GM19328 (cell line): ENCODE measurements at regions not wholly inside any gene's neighbourhood (a gene's known extent, or its start where the extent isn't known, plus 50 kb on each side); places are given as distances from the start of the nearest gene placed in this dataset.
A peak's percentile ranks its signal among the peaks of the same experiment; 100 is the strongest.

ENCODE experiments used
- ATAC-seq: cut with Tn5 transposase; IDR thresholded peaks from one replicate; pipeline ENCODE4 v1.9.1; 2021; ENCODE audit warnings: mild to moderate bottlenecking, moderate library complexity; ENCODE audit not compliant: unreplicated experiment

DNA sequence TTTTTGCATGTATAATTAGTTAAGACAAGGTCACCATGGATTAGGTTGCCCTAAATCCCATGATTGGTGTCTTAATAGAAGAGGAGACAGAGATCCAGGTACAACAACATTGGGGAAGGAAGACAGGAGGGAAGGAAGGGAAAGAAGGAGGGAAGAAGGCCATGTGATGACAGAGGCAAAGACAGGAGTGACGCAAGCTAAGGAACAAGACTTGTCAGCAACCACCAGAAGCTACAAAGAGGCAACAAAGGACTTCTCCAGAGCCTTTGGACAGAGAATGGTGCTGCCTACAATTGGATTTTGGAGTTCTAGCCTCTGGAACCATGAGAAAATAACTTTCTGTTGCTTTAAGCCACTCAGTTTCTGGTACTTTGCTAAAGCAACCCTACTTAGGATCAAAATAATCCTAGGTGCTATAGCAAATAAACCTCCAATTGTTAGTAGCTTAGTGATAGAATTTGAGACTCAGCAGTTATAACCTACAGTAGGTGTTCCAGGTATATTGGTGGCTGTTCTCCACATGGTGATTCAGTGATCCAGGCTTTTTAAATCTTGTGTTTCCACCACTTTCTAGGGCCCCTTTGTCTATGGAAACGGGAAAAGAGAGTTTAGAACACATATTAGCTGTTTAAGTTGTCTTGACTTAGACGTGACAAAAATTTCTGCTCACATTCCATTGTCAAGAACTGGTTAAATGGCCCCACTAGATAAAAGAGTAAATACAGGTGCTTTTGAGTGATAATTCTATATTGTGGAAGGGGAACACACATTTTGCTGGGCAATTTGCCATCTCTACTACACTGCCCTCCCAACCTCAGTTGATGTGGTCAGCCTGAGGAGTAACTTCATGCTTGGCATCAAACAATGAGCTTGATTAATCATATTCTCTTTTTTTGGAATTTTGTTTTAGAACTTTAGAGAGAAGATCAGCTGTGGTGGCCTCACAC, 70.5 kb upstream of the SP4 start:
- no peak for ATAC-seq

DNA sequence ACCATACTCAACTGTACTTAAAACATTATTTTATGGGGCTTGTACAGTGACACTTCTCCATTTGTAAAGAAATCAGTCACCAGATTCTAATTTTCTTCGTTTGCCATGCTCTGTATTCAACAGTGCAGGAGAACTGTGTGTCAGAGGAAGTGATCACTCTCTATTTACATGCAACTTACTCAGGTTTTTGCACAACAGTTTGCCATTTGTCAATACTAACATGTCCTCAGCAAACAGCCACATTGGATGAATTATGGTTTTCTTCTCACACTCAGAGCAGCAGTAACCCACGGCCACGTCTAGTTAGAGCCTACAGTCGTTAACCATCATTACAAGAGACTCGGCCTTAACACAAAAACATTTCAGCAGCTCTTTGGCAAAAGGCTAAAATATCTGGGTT, 69.2 kb upstream of the SP4 start:
- no peak for ATAC-seq

DNA sequence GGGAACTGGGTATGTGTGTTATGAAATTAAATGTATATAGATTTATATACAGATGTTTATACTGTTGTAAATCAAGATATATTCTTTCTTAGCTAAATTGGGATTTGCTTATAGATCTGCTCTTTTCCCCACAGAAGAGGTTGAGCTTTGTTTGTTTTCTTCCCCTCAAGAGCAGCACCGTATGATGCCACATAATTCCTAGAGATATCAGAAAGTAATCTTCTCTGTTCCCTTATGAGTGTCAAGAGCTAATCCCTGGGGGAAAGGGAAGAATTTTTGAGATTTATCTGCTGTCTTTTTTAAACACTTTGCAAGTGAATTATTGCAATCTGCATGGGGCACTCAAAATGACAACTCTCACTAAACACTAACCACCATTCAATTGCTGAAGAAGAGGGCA, 68.7 kb upstream of the SP4 start:
- no peak for ATAC-seq

DNA sequence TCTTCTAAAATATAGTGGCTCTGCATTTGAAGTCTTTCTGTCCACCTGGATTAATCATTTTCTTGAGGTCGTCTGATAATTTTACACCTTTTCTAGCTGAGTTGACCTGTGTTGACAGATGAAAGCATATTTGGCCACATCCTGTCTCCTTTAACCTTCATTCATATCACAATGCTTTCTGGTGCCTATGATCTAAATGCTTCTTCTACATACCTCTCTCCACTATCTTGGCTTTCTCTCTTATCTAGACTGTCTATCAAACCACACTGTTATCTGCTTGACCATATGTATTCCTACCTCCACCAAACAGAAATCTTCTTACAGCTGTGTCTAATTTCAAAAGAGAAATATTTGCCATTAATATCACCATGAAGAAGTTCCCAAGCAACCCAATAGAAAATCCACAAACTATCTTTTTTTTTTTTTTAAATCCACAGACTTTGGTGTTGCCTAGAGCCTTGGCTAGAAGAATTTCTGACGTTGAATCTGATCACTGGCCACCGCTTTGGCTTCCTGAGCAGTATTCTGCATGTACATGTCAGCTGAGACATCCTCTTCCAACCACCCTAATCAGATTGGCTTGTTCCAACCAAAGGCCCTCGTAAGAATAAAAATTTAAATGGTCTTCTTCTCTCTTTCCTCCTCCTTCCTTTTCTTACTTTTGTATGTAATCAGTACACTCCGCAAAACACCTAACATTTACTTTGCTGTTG, 66.3 kb upstream of the SP4 start:
- ATAC-seq = no peak

DNA sequence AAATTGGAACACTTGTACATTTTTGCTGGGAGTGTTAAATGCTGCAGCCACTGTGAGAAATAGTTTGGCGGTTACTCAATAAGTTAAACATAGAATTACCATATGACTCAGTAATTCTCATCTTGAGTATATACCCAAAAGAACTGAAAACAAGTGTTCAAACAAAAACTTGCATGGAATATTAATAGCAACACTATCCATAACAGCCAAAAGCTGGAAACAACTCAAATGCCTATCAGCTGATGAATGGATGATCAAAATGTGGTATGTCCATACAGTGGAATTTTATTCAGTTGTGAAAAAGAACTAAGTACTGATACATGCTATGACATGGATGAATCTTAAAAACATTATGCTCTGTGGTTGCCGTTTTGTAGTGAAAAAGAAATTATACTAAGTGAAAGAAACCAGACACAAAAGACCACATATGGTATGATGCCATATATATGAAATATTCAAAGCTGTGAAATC, 63.0 kb upstream of the SP4 start:
- peak; percentile 69 for ATAC-seq

DNA sequence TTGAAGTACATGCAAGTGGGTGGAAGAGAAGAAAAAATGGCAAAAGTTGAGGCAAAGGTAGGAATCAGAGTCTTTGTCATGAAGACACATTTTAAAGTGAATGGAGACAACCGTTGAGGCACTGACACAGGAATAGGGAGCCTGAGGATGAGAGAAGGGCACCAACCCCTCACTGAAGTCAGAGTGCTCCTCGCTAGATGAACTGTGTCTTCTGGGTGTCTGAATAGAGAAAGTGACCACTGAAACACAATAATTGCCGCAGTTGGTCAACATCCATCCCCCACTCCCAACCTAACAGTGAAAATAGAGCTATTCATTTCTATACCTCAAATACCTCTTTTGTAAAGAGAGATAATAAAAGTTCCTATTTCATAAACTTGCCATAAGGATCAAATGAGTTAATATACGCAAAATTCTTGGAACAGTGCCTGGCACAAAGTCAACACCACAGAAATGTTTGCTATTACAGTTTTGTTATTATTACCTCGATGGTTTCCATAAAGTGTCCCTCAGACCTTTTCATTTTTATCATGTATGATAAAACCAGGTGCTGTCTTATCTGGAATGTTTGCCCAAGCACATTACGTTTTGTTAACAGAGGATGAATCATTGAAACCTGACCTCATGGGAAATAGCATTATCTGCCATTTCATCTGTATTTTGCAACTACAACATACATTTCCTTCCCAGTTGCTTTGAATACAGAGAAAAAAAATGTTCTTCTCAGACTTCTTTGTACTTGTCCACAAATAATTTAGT, 61.8 kb upstream of the SP4 start:
- no peak for ATAC-seq

DNA sequence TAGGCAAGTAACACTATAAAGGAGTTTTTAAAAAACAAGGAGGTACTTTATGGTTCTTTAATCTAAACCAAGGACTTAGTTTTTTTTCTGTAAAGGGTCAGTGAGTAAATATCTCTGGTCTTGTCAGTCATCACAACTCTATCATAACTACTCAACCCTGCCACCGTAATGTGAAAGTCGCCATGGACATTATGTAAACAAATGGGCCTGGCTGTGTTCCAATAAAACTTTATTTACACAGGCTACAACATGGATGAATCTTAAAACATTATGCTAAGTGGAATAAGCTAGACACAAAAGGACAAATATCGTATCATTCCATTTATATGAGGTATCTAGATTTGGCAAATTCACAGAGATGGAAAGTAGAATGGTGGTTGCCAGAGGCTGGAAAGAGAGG, 60.8 kb upstream of the SP4 start:
- ATAC-seq = no peak

DNA sequence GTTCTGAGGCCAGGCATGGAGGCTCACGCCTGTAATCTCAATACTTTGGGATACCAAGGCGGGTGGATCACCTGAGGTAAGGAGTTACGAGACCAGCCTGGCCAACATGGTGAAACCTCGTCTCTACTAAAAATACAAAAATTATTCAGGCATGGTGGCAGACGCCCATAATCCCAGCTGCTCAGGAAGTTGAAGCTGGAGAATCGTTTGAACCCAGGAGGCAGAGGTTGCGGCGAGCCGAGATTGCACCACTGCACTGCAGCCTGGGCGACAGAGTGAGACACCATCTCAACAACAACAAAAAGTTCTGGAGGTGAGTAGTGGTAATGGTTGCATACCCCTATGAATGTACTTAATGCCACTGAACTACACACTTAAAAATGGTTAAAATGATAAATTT, 60.3 kb upstream of the SP4 start:
- ATAC-seq = no peak

DNA sequence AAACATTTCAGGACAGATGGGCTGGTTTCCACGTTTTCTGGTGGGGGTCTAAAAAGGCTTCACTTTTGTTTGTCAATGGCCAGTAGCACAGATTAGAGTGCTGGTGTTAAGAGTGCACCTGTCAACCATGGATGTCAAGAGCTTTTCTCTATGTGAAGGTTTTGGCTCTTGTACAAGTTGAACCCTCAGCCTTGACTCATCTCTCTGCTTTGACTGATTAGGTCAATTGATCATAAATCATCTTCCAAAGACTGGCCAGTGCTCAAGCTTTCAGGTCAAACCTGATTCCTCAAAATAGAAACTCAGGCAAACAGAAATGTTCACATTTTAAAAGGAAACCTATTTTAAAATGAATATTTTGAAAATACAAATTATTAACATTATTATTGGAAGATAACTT, 59.6 kb upstream of the SP4 start:
- no peak for ATAC-seq

DNA sequence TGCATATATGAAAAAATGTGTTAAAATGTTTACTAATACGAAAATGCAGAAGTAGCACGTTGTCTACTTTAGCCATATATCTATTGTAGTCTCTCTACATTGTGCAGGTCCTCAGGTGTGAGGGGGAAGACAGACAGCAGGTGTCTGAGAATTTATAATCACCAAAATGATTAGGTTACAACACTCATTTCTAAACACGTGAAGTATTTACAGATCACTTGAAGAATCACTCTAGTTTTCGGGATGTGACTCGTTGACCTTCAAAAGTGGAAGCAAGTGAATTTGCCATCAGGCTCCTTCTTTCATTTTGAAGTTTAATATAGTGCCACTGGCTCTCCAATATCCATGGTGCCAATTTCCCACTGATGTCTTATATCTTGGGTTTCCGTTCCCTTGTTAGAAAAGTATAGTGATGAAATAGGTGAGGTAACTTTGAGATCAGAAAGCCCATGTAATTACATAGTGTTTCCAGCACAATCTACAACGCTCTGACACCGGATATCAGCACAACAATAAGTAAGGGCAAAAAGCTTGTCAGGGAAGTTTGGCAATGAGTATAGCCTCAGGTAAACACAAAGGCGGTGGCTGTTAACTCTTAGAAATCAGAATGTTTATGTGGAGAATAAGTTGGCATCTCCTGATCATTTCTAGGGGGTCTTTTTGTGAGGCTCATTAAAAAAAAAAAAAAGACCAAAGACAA, 57.5 kb upstream of the SP4 start:
- no peak for ATAC-seq

DNA sequence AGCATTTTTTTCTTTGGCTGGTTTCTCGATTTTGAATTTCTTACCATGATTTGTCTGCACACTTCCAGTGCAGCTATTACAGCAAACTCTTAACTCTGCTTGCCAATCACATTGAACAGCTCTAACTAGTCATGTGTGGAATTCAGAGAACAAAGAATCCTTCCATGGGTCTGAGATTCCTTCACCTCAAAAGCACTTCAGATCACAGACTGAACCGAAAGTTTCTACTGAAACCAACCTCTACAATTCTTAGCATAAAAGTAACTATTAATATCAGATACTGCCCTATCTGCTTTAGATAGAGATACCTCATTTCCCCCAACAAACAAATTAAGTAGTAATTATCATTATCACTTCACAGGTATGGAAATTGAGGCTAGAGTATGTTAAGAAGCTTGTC, 56.5 kb upstream of the SP4 start:
- ATAC-seq = peak; percentile 66

DNA sequence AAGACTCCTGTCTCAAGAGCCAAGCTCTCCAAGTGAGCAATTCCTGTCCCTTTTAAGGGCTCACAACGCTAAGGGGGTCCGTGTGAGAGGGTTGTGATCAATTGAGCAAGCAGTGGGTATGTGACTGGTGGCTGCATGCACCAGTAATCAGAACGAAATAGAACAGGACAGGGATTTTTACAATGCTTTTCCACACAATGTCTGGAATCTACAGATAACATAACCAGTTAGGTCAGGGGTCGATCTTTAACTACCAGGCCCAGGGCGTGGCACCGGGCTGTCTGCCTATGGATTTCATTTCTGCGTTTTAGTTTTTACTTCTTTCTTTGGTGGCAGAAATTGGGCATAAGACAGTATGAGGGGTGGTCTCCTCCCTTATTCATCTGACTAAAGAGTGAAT, 54.9 kb upstream of the SP4 start:
- ATAC-seq = no peak

DNA sequence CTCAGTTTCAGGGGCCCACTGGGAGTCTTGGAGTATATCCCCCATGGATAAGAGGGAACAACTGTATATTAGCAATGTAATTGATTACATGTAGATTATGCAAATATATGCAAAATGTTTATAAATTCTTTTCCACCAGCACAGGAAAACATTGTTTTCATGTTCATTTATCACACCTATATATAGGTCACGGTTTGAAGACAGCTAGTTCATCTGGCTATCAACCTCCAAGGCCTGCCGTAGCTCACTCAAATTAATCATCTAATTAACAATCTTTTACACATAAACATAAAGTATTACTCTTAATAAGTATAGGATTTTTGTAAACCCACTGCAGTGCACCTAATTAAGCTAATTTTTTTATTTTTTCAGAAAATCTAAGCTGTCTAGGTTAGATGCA, 53.7 kb upstream of the SP4 start:
- ATAC-seq = no peak

DNA sequence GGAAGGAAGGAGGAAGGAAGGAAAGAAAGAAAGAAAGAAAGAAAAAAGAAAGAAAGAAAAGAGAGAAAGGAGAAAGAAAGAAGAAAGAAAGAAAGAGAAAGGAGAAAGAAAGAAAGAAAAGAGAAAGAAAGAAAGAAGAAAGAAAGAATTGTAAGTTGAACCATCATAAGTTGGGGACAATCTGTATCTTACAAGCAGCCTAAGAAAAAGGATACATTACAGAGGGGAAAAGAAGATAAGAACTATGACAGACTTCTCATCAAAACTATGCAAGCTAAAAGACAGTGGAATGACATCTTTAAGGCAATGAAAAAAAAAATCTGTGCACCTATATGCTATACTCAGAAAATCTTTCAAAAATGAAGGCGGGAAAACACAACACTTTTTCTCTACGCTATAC, 50.3 kb upstream of the SP4 start:
- no peak for ATAC-seq
